HL-60 (cell line): ENCODE measurements at regions not wholly inside any gene's neighbourhood (a gene's known extent, or its start where the extent isn't known, plus 50 kb on each side); places are given as distances from the start of the nearest gene placed in this dataset.

Experiments used
- DNase-seq, 2 experiments: peaks; one replicate each; pipeline ENCODE4 v3.0.0-alpha.2; 2010 to 2020; ENCODE audit warnings: low read depth in 1 of 2, low spot score in 1 of 2
- H3K27ac ChIP-seq: fragments of 250-450 bp; sonication (Bioruptor Pico); replicated peaks from 2 replicates; pipeline ENCODE4 v1.5.1; 2020; ENCODE audit warnings: mild to moderate bottlenecking, moderate library complexity
- H3K27me3 ChIP-seq: fragments of 250-450 bp; sonication (Bioruptor Pico); 2 replicates; pipeline ENCODE4 v1.5.1; 2021; ENCODE audit warnings: mild to moderate bottlenecking, moderate library complexity; ENCODE audit not compliant: insufficient read depth, poor library complexity, severe bottlenecking
- H3K4me3 ChIP-seq: replicated peaks from 2 replicates; pipeline ENCODE4 v1.5.1; 2011; ENCODE audit warnings: mild to moderate bottlenecking, control low read depth, low read length; ENCODE audit not compliant: insufficient read depth
- GABPA ChIP-seq: IDR thresholded peaks from 2 replicates; pipeline ENCODE4 v1.6.1; 2012; ENCODE audit warnings: low read depth
- POLR2AphosphoS5 ChIP-seq: IDR thresholded peaks from 2 replicates; pipeline ENCODE4 v1.6.1; 2012; ENCODE audit warnings: low read depth
- SPI1 ChIP-seq: IDR thresholded peaks from 2 replicates; pipeline ENCODE4 v1.6.1; 2012; ENCODE audit warnings: low read depth, mild to moderate bottlenecking, borderline replicate concordance
- TF ChIP-seq, protein P1 (sequence below): IDR thresholded peaks from one replicate; pipeline ENCODE4 v1.5.1; 2011; ENCODE audit warnings: low read length, control low read depth, inconsistent platforms; ENCODE audit not compliant: insufficient read depth
- TF ChIP-seq, protein P2 (sequence below): IDR thresholded peaks from 2 replicates; pipeline ENCODE4 v1.6.1; 2012; ENCODE audit warnings: low read depth; ENCODE audit not compliant: insufficient replicate concordance

DNA sequence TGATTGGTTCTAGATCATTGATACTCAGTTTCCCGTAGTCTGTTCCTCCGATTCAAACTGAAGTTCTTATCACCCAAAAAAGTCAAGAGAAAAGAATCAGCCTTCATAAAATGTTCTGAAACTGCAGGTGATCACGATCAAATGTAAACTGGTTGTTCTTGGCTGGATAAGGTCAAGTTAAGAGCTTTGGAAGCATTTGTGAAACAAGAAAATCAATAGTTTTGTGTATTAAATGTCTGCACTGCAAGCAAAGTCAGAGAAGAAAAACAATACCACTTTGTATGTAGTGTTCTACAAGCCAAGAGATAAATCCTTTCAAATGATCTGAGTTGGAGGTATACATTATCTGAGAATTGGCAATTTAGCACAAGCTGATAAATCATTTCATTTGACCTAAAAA, 710.3 kb downstream of the SORCS1 start:
- Histone ChIP-seq H3K4me3 (no peak overlapping the region), H3K27ac (no peak overlapping the region), H3K27me3 (no peaks in the 10 kb centered on the region)
- TF ChIP-seq GABPA = no peak
- TF ChIP-seq, protein P1, sequence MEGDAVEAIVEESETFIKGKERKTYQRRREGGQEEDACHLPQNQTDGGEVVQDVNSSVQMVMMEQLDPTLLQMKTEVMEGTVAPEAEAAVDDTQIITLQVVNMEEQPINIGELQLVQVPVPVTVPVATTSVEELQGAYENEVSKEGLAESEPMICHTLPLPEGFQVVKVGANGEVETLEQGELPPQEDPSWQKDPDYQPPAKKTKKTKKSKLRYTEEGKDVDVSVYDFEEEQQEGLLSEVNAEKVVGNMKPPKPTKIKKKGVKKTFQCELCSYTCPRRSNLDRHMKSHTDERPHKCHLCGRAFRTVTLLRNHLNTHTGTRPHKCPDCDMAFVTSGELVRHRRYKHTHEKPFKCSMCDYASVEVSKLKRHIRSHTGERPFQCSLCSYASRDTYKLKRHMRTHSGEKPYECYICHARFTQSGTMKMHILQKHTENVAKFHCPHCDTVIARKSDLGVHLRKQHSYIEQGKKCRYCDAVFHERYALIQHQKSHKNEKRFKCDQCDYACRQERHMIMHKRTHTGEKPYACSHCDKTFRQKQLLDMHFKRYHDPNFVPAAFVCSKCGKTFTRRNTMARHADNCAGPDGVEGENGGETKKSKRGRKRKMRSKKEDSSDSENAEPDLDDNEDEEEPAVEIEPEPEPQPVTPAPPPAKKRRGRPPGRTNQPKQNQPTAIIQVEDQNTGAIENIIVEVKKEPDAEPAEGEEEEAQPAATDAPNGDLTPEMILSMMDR = no peak
- TF ChIP-seq, protein P2, sequence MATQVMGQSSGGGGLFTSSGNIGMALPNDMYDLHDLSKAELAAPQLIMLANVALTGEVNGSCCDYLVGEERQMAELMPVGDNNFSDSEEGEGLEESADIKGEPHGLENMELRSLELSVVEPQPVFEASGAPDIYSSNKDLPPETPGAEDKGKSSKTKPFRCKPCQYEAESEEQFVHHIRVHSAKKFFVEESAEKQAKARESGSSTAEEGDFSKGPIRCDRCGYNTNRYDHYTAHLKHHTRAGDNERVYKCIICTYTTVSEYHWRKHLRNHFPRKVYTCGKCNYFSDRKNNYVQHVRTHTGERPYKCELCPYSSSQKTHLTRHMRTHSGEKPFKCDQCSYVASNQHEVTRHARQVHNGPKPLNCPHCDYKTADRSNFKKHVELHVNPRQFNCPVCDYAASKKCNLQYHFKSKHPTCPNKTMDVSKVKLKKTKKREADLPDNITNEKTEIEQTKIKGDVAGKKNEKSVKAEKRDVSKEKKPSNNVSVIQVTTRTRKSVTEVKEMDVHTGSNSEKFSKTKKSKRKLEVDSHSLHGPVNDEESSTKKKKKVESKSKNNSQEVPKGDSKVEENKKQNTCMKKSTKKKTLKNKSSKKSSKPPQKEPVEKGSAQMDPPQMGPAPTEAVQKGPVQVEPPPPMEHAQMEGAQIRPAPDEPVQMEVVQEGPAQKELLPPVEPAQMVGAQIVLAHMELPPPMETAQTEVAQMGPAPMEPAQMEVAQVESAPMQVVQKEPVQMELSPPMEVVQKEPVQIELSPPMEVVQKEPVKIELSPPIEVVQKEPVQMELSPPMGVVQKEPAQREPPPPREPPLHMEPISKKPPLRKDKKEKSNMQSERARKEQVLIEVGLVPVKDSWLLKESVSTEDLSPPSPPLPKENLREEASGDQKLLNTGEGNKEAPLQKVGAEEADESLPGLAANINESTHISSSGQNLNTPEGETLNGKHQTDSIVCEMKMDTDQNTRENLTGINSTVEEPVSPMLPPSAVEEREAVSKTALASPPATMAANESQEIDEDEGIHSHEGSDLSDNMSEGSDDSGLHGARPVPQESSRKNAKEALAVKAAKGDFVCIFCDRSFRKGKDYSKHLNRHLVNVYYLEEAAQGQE = no peak
- no peak for DNase-seq

DNA sequence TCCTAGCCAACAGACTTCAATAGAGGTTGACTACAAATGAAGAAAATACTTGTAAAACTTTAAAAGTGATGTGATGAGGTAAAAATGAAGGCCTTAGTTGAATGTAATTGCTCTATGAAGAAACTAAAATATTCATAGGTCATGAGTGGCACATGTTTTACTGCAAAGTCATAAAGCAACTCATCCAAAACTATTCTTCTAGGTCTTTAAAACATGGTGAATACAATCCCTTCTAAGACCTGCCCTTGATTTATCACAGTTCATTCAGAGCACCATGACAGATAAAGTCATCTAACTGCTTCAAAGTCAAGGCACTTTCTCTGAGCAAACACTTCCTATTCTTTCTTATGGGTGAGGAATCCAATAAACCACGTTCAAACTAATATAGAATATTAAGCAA, 713.5 kb downstream of the SORCS1 start:
- no peak for TF ChIP-seq POLR2AphosphoS5
- no peak for TF ChIP-seq SPI1
- Histone ChIP-seq H3K27ac (no peak overlapping the region), H3K27me3 (no peaks in the 10 kb centered on the region), H3K4me3 (no peak overlapping the region)
- no peak for DNase-seq

DNA sequence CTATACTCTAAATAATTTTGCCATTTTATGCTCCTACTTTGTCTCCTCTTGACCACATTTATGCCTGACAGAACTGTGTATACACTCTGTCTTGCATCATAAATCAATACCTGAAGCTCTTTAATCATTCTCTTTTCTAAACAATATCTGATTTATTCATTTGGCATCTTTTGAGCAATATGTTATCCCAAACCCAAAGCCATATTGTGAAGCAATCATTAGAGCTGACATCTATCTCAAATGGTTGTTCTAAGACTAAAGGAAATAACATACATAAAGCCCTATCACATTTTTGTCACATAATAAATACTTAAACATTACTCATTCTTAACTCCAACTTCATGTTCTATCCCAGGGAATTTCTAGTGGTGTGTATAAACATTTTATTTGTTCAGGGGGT, 717.6 kb downstream of the SORCS1 start:
- no peak overlapping the region for H3K4me3 ChIP-seq
- no peak overlapping the region for H3K27ac ChIP-seq
- no peak for DNase-seq
- TF ChIP-seq POLR2AphosphoS5 = no peak
- TF ChIP-seq, protein P2 = no peak
- no peak for TF ChIP-seq GABPA
- TF ChIP-seq, protein P1 = no peak
- TF ChIP-seq SPI1 = no peak
- no peaks in the 10 kb centered on the region for H3K27me3 ChIP-seq

DNA sequence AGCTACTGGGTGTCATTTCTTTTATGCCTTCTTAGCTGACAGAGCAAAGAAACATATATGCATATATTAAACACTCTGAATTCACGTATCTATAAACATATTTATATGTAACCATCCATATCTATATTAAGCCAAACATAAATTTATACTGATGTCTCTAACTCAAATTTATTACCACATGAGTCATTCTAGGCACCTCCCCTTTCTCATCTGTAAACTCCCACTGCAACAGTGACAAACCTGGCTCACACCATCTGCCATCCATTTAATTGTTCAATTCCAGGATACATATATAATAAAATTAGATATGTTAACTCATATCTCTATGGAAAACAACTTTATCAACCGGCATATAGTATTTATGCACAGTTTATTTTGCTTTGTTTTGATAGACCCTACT, 722.3 kb downstream of the SORCS1 start:
- H3K4me3 ChIP-seq = no peak overlapping the region
- TF ChIP-seq, protein P1 = no peak
- TF ChIP-seq, protein P2 = no peak
- TF ChIP-seq GABPA (no peak), SPI1 (no peak), POLR2AphosphoS5 (no peak)
- no peaks in the 10 kb centered on the region for H3K27me3 ChIP-seq
- no peak for DNase-seq
- H3K27ac ChIP-seq = no peak overlapping the region
